RWPE2 (cell line): ENCODE measurements at regions not wholly inside any gene's neighbourhood (a gene's known extent, or its start where the extent isn't known, plus 50 kb on each side); places are given as distances from the start of the nearest gene placed in this dataset.

Experiments used
- ATAC-seq: fragments of 200-7000 bp; cut with Tn5 transposase; 3 replicates; pipeline ENCODE4 v1.9.1; 2021; ENCODE audit warnings: low read depth
- DNase-seq: peaks from one replicate; pipeline ENCODE4 v3.0.0-alpha.2; 2020; ENCODE audit warnings: low spot score
- H3K27ac ChIP-seq: fragments of 450-650 bp; 2 replicates; pipeline ENCODE4 v1.5.1; 2017; ENCODE audit warnings: mild to moderate bottlenecking; ENCODE audit not compliant: poor library complexity, severe bottlenecking
- H3K27me3 ChIP-seq: fragments of 250-450 bp; sonication (Bioruptor Pico); 2 replicates; pipeline ENCODE4 v1.5.1; 2021; ENCODE audit warnings: mild to moderate bottlenecking, moderate library complexity; ENCODE audit not compliant: insufficient read depth, poor library complexity, severe bottlenecking
- H3K36me3 ChIP-seq: fragments of 250-450 bp; sonication (Bioruptor Pico); 2 replicates; pipeline ENCODE4 v1.5.1; 2020; ENCODE audit warnings: low read depth, mild to moderate bottlenecking, moderate library complexity
- H3K4me1 ChIP-seq: fragments of 250-450 bp; sonication (Bioruptor Pico); 2 replicates; pipeline ENCODE4 v1.5.1; 2021; ENCODE audit warnings: mild to moderate bottlenecking, moderate library complexity; ENCODE audit not compliant: insufficient read depth, poor library complexity, severe bottlenecking
- H3K4me3 ChIP-seq: fragments of 250-450 bp; sonication (Bioruptor Pico); 2 replicates; pipeline ENCODE4 v1.5.1; 2021; ENCODE audit warnings: mild to moderate bottlenecking, moderate library complexity; ENCODE audit not compliant: severe bottlenecking
- H3K9me3 ChIP-seq: fragments of 250-450 bp; sonication (Bioruptor Pico); 2 replicates; pipeline ENCODE4 v1.5.1; 2021; ENCODE audit warnings: mild to moderate bottlenecking, moderate library complexity; ENCODE audit not compliant: severe bottlenecking
- TF ChIP-seq, protein P1 (sequence below): fragments of 450-650 bp; IDR thresholded peaks from one replicate; pipeline ENCODE4 v1.5.1; 2017; ENCODE audit warnings: mild to moderate bottlenecking, moderate library complexity; ENCODE audit not compliant: poor library complexity, severe bottlenecking

DNA sequence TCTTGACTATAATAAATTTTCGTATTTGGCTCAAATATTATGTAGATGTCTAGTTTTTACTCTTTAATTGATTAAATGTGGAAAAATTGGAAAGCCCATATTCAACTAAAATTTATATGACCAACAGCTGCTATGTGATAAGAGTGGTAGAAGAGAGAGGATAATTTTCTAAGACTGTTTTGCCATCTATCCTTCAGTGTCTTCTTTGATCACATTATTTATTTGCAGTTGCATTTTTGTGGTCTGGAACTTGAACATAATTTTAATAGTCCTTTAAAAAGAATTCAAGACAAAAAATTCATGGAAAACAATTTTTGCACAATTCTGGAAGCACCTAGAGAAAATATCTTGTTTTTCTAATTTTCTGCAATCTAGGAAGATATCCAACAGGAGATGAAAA, 213.3 kb upstream of the THBS1 start:
- TF ChIP-seq, protein P1, sequence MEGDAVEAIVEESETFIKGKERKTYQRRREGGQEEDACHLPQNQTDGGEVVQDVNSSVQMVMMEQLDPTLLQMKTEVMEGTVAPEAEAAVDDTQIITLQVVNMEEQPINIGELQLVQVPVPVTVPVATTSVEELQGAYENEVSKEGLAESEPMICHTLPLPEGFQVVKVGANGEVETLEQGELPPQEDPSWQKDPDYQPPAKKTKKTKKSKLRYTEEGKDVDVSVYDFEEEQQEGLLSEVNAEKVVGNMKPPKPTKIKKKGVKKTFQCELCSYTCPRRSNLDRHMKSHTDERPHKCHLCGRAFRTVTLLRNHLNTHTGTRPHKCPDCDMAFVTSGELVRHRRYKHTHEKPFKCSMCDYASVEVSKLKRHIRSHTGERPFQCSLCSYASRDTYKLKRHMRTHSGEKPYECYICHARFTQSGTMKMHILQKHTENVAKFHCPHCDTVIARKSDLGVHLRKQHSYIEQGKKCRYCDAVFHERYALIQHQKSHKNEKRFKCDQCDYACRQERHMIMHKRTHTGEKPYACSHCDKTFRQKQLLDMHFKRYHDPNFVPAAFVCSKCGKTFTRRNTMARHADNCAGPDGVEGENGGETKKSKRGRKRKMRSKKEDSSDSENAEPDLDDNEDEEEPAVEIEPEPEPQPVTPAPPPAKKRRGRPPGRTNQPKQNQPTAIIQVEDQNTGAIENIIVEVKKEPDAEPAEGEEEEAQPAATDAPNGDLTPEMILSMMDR = no peak

GRCh38 chr15:39369768-39370167, 211.1 kb upstream of the THBS1 start:
- Histone ChIP-seq H3K27ac (no peak overlapping the region), H3K4me3 (no peak overlapping the region), H3K36me3 (no peaks in the 10 kb centered on the region), H3K4me1 (peaks cover 6% of the 10 kb centered on the region), H3K27me3 (no peaks in the 10 kb centered on the region), H3K9me3 (peaks cover 6% of the 10 kb centered on the region)
- no peak for ATAC-seq
- TF ChIP-seq, protein P1 = no peak
- no peak for DNase-seq

More for the DNA sequence above, 213.3 kb upstream of the THBS1 start:
- DNase-seq = no peak
- H3K9me3 ChIP-seq = peaks cover 9% of the 10 kb centered on the region
- H3K4me3 ChIP-seq = no peak overlapping the region
- ATAC-seq = no peak
- peaks cover 19% of the 10 kb centered on the region for H3K4me1 ChIP-seq
- no peaks in the 10 kb centered on the region for H3K36me3 ChIP-seq
- no peaks in the 10 kb centered on the region for H3K27me3 ChIP-seq
- no peak overlapping the region for H3K27ac ChIP-seq

DNA sequence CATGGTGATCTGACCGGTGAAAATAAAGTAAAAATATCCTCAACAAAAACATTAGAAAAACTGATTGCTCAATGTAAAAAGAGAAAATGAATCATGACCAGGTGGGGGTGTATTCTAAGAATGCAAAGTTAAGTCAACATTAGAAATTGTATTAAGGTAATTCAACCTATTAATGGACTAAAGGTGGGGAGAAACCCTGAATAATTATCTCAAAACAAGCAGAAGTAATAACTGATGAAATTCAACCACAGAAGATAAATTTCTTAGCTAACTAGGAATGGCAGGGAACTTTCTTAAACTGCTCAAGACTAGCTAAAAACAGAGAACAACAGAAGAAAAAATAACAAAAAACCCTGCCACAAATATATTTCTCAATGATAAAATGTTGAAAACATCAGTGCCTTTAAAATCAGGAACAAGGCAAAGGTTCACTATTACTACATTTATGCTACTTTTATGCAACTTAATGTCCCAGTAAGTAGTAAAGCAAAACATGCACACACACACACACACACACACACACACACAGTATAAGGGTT, 204.4 kb upstream of the THBS1 start:
- no peaks in the 10 kb centered on the region for H3K36me3 ChIP-seq
- H3K27ac ChIP-seq = peak overlapping the region; percentile 43
- TF ChIP-seq, protein P1 = no peak
- H3K4me3 ChIP-seq = no peak overlapping the region
- no peak for DNase-seq
- no peaks in the 10 kb centered on the region for H3K27me3 ChIP-seq
- ATAC-seq = peak; percentile 83
- H3K9me3 ChIP-seq = peaks cover 3% of the 10 kb centered on the region
- peaks cover 10% of the 10 kb centered on the region for H3K4me1 ChIP-seq

GRCh38 chr15:39381517-39381916, 199.4 kb upstream of the THBS1 start:
- Histone ChIP-seq H3K9me3 (no peaks in the 10 kb centered on the region), H3K36me3 (no peaks in the 10 kb centered on the region), H3K27me3 (no peaks in the 10 kb centered on the region), H3K4me3 (no peak overlapping the region), H3K4me1 (peaks cover 4% of the 10 kb centered on the region), H3K27ac (no peak overlapping the region)
- TF ChIP-seq, protein P1 = no peak
- no peak for ATAC-seq
- no peak for DNase-seq

DNA sequence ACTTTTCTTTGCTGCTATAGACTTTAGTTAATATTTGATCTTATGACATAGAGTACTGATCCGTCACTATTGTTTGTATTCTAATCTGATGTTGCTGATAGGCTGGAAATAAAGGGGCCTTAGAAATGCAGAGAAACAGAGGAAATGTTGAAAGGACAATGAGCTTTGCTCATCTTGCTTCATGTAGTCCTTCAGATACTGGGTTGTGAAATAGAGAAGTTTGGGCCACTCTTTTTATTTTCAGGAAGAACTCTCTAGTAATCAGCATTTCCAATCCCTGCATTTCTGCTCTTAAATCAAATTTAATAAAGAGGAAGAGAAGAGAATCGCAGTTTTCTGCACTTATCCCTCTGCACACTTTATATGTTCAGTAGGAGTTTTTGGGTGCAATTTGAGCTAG, 192.8 kb upstream of the THBS1 start:
- Histone ChIP-seq H3K36me3 (no peaks in the 10 kb centered on the region), H3K4me3 (no peak overlapping the region), H3K9me3 (no peaks in the 10 kb centered on the region), H3K27ac (no peak overlapping the region), H3K4me1 (peaks cover 24% of the 10 kb centered on the region), H3K27me3 (no peaks in the 10 kb centered on the region)
- ATAC-seq (no peak), DNase-seq (no peak)
- TF ChIP-seq, protein P1 = no peak
